MM.1S (cell line): ENCODE measurements at regions not wholly inside any gene's neighbourhood (a gene's known extent, or its start where the extent isn't known, plus 50 kb on each side); places are given as distances from the start of the nearest gene placed in this dataset.
"Not testable (repeated sequence)": the region's sequence is repeated elsewhere in the genome, so short reads cannot be mapped to it uniquely, and the experiment has no call there.

Experiments
- DNase-seq: peaks from one replicate; pipeline ENCODE4 v3.0.0-alpha.2; 2015
- H2AFZ ChIP-seq: fragments of 300-600 bp; sonication (generic); 2 replicates; pipeline ENCODE4 v1.6.0; 2016; ENCODE audit warnings: antibody characterized with exemption, low read length
- H3F3A ChIP-seq: fragments of 300-600 bp; sonication (generic); 2 replicates; pipeline ENCODE4 v1.6.1; 2016; ENCODE audit warnings: mild to moderate bottlenecking, antibody characterized with exemption, low read length, moderate library complexity, mixed read lengths; ENCODE audit not compliant: insufficient read depth
- H3K27ac ChIP-seq: fragments of 300-600 bp; sonication (generic); 2 replicates; pipeline ENCODE4 v1.5.1; 2016; ENCODE audit warnings: mild to moderate bottlenecking, low read length
- H3K27me3 ChIP-seq: fragments of 300-600 bp; sonication (generic); replicated peaks from 2 replicates; pipeline ENCODE4 v1.6.0; 2016; ENCODE audit warnings: low read length; ENCODE audit not compliant: insufficient read depth
- H3K36me3 ChIP-seq: fragments of 300-600 bp; sonication (generic); replicated peaks from 2 replicates; pipeline ENCODE4 v1.6.1; 2016; ENCODE audit warnings: mild to moderate bottlenecking, low read length, mixed read lengths; ENCODE audit not compliant: insufficient read depth
- H3K4me1 ChIP-seq: fragments of 300-600 bp; sonication (generic); 2 replicates; pipeline ENCODE4 v1.6.1; 2016; ENCODE audit warnings: low read length, mixed read lengths
- H3K4me2 ChIP-seq: fragments of 300-600 bp; sonication (generic); 2 replicates; pipeline ENCODE4 v1.6.0; 2016; ENCODE audit warnings: low read depth, low read length
- H3K4me3 ChIP-seq: fragments of 300-600 bp; sonication (generic); 2 replicates; pipeline ENCODE4 v1.5.1; 2016; ENCODE audit warnings: low read length, mixed read lengths
- H3K79me2 ChIP-seq: fragments of 300-600 bp; sonication (generic); 2 replicates; pipeline ENCODE4 v1.6.1; 2016; ENCODE audit warnings: mixed run types, low read length, mixed read lengths
- H3K9ac ChIP-seq: fragments of 300-600 bp; sonication (generic); 2 replicates; pipeline ENCODE4 v1.6.1; 2016; ENCODE audit warnings: low read length, mixed read lengths
- H3K9me2 ChIP-seq: fragments of 300-600 bp; sonication (generic); replicated peaks from 2 replicates; pipeline ENCODE4 v1.6.1; 2016; ENCODE audit warnings: mild to moderate bottlenecking, low read length, mixed read lengths; ENCODE audit not compliant: insufficient read depth
- H3K9me3 ChIP-seq: fragments of 300-600 bp; sonication (generic); replicated peaks from 2 replicates; pipeline ENCODE4 v1.6.1; 2016; ENCODE audit warnings: mild to moderate bottlenecking, low read length, mixed read lengths; ENCODE audit not compliant: insufficient read depth
- H4K20me1 ChIP-seq: fragments of 300-600 bp; sonication (generic); 2 replicates; pipeline ENCODE4 v1.6.1; 2016; ENCODE audit warnings: mild to moderate bottlenecking, low read length, moderate library complexity, mixed read lengths; ENCODE audit not compliant: insufficient read depth
- EZH2 ChIP-seq: fragments of 300-600 bp; sonication (generic); optimal IDR thresholded peaks from 2 replicates; pipeline ENCODE3; 2017; ENCODE audit warnings: low read depth, mild to moderate bottlenecking, antibody characterized with exemption, low read length, mixed read lengths
- EZH2phosphoT487 ChIP-seq: fragments of 300-600 bp; sonication (generic); IDR thresholded peaks from 2 replicates; pipeline ENCODE4 v1.6.1; 2018; ENCODE audit warnings: antibody characterized with exemption, low read length
- TF ChIP-seq, protein P1 (sequence below): fragments of 300-600 bp; sonication (generic); IDR thresholded peaks from 2 replicates; pipeline ENCODE4 v1.5.1; 2016; ENCODE audit warnings: antibody characterized with exemption, low read length, mixed read lengths

- Histone ChIP-seq H3K4me2 (no peak overlapping the region), H2AFZ (no peak overlapping the region), H3K4me3 (no peak overlapping the region), H3F3A (no peaks in the 10 kb centered on the region), H3K27me3 (0 out of 2 replicates have a peak, but pooled peaks cover 5% of the 10 kb centered on the region), H3K9ac (no peak overlapping the region), H4K20me1 (no peaks in the 10 kb centered on the region), H3K79me2 (no peaks in the 10 kb centered on the region), H3K9me2 (no peaks in the 10 kb centered on the region), H3K27ac (no peak overlapping the region), H3K36me3 (no peaks in the 10 kb centered on the region), H3K4me1 (no peaks in the 10 kb centered on the region), H3K9me3 (no peaks in the 10 kb centered on the region)
- no peak for TF ChIP-seq EZH2
- TF ChIP-seq, protein P1, sequence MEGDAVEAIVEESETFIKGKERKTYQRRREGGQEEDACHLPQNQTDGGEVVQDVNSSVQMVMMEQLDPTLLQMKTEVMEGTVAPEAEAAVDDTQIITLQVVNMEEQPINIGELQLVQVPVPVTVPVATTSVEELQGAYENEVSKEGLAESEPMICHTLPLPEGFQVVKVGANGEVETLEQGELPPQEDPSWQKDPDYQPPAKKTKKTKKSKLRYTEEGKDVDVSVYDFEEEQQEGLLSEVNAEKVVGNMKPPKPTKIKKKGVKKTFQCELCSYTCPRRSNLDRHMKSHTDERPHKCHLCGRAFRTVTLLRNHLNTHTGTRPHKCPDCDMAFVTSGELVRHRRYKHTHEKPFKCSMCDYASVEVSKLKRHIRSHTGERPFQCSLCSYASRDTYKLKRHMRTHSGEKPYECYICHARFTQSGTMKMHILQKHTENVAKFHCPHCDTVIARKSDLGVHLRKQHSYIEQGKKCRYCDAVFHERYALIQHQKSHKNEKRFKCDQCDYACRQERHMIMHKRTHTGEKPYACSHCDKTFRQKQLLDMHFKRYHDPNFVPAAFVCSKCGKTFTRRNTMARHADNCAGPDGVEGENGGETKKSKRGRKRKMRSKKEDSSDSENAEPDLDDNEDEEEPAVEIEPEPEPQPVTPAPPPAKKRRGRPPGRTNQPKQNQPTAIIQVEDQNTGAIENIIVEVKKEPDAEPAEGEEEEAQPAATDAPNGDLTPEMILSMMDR, result no peak
- TF ChIP-seq EZH2phosphoT487, result no peak
- no peak for DNase-seq
These were observed 92.5 kb upstream of the CD82 start for GRCh38 chr11:44472916-44473315.

DNA sequence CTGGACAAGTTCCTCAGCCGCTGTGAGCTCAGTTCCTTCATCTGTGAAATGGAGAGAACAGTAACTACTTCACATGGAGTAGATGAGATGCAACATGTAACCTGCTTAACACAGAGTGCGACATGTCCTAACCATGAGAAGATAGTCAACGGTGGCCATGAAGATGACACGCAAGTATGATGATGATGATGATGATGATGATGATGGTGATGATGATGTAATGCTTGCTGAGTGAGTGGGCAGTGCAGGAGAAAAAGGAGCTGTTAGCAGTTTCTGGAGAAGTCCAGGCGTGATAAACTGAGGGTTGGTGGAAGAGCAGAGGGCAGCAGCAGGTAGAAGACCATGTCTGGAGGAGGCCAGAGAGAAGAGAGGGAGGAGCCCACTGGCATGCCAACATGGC is 90.8 kb upstream of the CD82 start:
- DNase-seq, result no peak
- Histone ChIP-seq H3K27ac (no peak overlapping the region), H3K9me2 (no peaks in the 10 kb centered on the region), H3K9ac (no peak overlapping the region), H3K79me2 (no peaks in the 10 kb centered on the region), H3F3A (no peaks in the 10 kb centered on the region), H3K4me3 (no peak overlapping the region), H3K4me1 (no peaks in the 10 kb centered on the region), H4K20me1 (no peaks in the 10 kb centered on the region), H3K4me2 (no peak overlapping the region), H3K9me3 (no peaks in the 10 kb centered on the region), H3K36me3 (no peaks in the 10 kb centered on the region), H2AFZ (no peak overlapping the region), H3K27me3 (no peaks in the 10 kb centered on the region)
- TF ChIP-seq, protein P1, result no peak
- no peak for TF ChIP-seq EZH2
- no peak for TF ChIP-seq EZH2phosphoT487

DNA sequence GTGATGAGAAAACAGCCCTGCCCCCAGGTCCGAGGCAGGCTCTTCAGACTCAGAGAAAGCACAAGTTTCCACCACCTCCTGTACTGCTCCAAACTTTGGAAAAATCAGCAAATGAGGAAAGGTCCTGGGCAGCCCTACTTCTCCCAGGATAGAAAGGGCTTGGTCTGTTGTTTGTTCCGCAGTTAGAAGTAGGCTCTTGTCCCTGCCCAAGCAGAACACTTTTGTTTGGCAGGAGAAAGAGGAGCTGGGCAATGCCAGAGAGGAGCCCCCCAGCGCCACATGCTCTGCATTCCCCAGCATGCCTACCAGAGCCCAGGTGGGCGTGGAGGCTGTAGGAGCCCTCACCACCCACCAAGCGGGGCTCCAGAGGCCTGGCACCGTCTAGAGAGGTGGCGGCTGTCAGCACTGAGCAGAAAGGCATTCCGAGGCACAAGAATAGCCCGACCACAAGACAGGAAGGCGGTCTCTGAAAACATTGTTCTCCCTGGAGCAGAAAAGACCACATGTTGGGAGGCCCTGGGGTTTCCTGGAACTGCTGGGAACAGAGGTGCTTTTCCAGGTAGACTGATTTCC is 90.3 kb upstream of the CD82 start:
- TF ChIP-seq EZH2phosphoT487 (no peak), EZH2 (no peak)
- TF ChIP-seq, protein P1, result no peak
- H3K9me2 ChIP-seq, result no peaks in the 10 kb centered on the region
- H3K27ac ChIP-seq, result no peak overlapping the region
- no peak overlapping the region for H3K9ac ChIP-seq
- H4K20me1 ChIP-seq, result no peaks in the 10 kb centered on the region
- no peaks in the 10 kb centered on the region for H3K27me3 ChIP-seq
- no peaks in the 10 kb centered on the region for H3K9me3 ChIP-seq
- no peaks in the 10 kb centered on the region for H3K36me3 ChIP-seq
- no peaks in the 10 kb centered on the region for H3F3A ChIP-seq
- DNase-seq, result no peak
- H3K79me2 ChIP-seq, result no peaks in the 10 kb centered on the region
- H3K4me2 ChIP-seq, result no peak overlapping the region
- no peak overlapping the region for H3K4me3 ChIP-seq
- H3K4me1 ChIP-seq, result no peaks in the 10 kb centered on the region
- no peak overlapping the region for H2AFZ ChIP-seq

DNA sequence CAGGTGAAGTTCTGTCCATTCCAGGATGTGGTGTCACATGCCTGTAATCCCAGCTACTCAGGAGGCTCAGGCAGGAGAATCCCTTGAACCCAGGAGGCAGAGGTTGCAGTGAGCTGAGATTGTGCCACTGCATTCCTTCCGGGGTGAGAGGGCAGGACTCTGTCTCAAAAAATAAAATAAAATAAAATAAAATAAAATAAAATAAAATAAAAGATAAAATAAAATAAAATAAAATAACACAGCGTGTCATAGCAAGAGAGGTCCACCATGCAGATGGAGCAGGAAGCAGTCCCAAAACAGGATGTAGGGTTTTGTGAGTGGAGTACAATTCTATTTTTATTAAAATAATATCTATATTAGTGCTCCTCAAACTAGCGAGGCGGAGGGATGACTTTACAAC is 83.1 kb upstream of the CD82 start:
- H3F3A ChIP-seq, H3K79me2 ChIP-seq, H4K20me1 ChIP-seq, H3K9ac ChIP-seq, H3K27ac ChIP-seq, H2AFZ ChIP-seq, H3K9me3 ChIP-seq, H3K9me2 ChIP-seq, H3K4me1 ChIP-seq, H3K4me3 ChIP-seq, DNase-seq, H3K4me2 ChIP-seq, H3K36me3 ChIP-seq, H3K27me3 ChIP-seq: not testable (repeated sequence)
